ENCODE measurements at regions not wholly inside any gene's neighbourhood (a gene's known extent, or its start where the extent isn't known, plus 50 kb on each side); places are given as distances from the start of the nearest gene placed in this dataset.

DNA sequence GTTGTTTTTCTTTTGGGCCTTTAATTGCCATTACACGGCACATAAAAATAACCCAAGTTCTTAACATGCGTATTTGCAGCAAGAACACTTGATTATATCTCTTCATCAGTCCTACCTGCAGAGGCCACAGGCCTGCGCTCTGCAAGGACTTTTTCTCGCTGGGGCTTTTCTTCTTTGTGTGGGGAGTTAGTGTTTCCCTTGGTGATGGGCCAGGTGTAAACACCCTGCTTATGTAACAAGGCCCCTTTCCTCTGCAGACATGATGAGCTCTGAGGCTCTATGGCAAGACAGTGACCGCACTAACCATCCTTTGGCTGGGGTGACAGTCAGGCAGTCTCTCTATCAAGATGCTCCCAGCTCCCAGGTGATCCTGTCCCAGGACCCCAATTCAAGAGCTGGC lies 97.8 kb upstream of the PCSK2 start:
- TF ChIP-seq, protein P1, sequence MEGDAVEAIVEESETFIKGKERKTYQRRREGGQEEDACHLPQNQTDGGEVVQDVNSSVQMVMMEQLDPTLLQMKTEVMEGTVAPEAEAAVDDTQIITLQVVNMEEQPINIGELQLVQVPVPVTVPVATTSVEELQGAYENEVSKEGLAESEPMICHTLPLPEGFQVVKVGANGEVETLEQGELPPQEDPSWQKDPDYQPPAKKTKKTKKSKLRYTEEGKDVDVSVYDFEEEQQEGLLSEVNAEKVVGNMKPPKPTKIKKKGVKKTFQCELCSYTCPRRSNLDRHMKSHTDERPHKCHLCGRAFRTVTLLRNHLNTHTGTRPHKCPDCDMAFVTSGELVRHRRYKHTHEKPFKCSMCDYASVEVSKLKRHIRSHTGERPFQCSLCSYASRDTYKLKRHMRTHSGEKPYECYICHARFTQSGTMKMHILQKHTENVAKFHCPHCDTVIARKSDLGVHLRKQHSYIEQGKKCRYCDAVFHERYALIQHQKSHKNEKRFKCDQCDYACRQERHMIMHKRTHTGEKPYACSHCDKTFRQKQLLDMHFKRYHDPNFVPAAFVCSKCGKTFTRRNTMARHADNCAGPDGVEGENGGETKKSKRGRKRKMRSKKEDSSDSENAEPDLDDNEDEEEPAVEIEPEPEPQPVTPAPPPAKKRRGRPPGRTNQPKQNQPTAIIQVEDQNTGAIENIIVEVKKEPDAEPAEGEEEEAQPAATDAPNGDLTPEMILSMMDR (IDR thresholded peaks at IDR 0.05; ENCODE audit: low read depth, low read length) = no peak
- no peak for DNase-seq (ENCODE audit: low read depth in 2 of 2)
- no peak overlapping the region for H3K4me3 ChIP-seq (replicated peaks in 1 of 2; ENCODE audit: low read depth in 2 of 2, low read length in 2 of 2)

DNA sequence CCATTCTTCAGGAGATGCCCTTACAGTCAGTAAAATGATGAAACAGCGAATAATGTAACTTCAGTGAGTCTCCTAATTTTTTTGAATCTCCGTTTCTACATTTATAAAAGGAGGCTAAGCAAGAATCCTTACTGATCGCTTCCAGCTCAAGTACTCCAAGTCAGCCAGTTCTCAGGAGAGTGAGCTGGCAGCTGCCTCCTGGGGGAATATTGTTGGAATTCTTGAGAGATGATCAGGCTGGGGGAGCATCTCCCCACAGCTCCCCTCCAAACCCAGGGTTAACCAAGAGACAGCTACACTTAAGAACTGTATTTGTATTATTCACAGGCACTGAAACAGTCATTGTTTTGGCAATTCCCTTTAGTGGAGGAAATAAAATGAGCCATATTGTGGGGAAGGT lies 89.1 kb upstream of the PCSK2 start:
- H3K4me3 ChIP-seq (replicated peaks in 1 of 2; ENCODE audit: low read depth in 2 of 2, low read length in 2 of 2) = no peak overlapping the region
- DNase-seq (ENCODE audit: low read depth in 2 of 2) = no peak
- TF ChIP-seq, protein P1 (IDR thresholded peaks at IDR 0.05; ENCODE audit: low read depth, low read length) = no peak

DNA sequence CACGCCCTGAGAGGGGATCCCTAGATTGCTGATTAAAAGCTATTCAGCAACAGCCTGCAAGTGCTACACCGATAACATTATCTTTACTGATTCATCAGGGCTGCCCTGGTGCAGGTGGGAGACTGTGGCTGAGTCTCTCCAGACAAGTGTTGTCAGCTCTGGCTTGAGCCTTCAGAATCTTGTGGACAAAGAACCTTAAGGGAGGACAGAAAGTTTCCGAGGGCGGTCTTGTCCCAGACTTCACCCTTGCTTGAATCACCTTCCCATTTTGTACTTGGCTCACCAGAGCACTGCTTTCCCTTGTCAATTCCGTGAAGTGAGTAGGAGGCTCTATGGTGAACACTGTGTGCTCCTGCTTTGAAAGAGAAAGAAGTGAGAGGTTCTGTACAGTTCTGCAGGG lies 88.6 kb upstream of the PCSK2 start:
- TF ChIP-seq, protein P1 (IDR thresholded peaks at IDR 0.05; ENCODE audit: low read depth, low read length) = no peak
- no peak overlapping the region for H3K4me3 ChIP-seq (replicated peaks in 1 of 2; ENCODE audit: low read depth in 2 of 2, low read length in 2 of 2)
- no peak for DNase-seq (ENCODE audit: low read depth in 2 of 2)

DNA sequence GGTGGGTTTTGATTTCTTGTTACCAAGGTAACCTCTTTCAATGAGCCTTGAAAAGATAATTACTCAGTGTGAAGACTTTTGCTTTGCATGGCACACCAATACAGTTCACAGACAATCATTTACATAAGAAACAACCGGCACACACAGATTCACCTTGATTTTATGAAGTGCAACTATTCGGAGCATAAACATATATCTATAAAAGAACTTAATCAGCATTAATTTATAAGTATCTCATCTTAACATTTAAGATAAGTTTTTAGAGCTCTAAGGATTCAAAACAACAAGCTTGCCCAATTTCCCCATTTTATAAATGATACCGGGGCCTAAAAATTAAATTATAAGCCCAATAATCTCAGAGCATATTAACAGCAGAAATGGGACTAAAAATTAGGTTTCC lies 85.9 kb upstream of the PCSK2 start:
- H3K4me3 ChIP-seq (replicated peaks in 1 of 2; ENCODE audit: low read depth in 2 of 2, low read length in 2 of 2) = no peak overlapping the region
- DNase-seq (ENCODE audit: low read depth in 2 of 2) = no peak
- TF ChIP-seq, protein P1 (IDR thresholded peaks at IDR 0.05; ENCODE audit: low read depth, low read length) = no peak

DNA sequence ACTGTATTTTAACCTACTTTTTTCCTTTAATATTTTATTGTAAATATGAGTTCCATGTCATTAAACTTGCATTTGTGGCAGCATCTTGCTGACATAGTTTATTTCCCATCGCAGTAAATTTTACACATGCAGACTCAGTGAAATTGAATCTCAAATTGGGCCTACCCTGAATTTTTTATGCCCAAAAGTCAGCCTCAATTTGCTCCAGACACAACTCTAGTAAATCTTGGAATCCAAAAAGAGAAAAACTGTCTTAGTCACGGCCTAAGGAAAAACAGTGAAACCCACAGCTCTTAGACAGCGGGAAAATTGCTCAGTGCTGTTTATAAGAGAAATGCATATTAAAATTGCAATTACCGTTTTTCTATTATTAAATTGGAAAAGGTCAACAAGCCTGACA lies 85.3 kb upstream of the PCSK2 start:
- TF ChIP-seq, protein P1 (IDR thresholded peaks at IDR 0.05; ENCODE audit: low read depth, low read length) = no peak
- no peak overlapping the region for H3K4me3 ChIP-seq (replicated peaks in 1 of 2; ENCODE audit: low read depth in 2 of 2, low read length in 2 of 2)
- no peak for DNase-seq (ENCODE audit: low read depth in 2 of 2)

DNA sequence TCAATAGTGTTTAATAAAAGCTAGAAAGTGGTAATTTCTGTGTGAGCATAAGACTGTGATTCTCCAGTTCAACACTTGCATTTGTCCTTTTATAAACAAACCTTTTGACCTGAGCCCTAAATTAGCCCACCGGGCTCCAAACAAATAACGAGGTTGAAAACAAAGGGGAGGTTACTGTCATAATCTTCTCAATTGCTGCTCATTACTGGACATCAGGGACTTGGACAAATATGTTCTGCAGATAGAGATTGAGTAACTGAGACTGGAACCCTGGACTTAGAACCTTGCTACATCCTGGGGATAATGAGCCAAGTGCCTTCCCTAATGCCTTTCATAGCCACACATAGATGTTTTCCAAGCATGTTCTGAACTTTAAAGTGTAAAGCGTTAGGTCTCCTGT lies 84.2 kb upstream of the PCSK2 start:
- H3K4me3 ChIP-seq (replicated peaks in 1 of 2; ENCODE audit: low read depth in 2 of 2, low read length in 2 of 2) = no peak overlapping the region
- TF ChIP-seq, protein P1 (IDR thresholded peaks at IDR 0.05; ENCODE audit: low read depth, low read length) = no peak
- no peak for DNase-seq (ENCODE audit: low read depth in 2 of 2)

DNA sequence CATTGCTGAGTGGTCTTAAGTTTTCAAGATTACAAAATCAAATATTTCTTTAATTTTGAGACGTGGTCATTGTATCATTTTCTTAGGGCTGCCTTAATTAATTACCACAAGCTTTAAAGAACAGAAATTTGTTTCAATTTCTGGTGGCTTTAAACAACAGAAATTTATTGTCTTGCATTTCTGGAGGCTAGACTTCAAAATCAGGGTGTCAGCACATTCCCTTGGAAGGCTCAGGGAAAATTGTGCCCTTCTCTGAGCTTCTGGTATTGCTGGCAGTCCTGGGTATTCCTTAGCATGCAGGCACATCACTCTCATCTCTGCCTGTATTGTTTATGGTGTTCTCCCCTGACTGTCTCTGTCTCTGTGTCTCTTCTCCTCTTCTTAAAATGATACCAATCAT lies 76.0 kb upstream of the PCSK2 start:
- no peak overlapping the region for H3K4me3 ChIP-seq (replicated peaks in 1 of 2; ENCODE audit: low read depth in 2 of 2, low read length in 2 of 2)
- no peak for DNase-seq (ENCODE audit: low read depth in 2 of 2)
- TF ChIP-seq, protein P1 (IDR thresholded peaks at IDR 0.05; ENCODE audit: low read depth, low read length) = no peak

Data from cardiac fibroblast (primary cell).